ENCODE measurements at regions not wholly inside any gene's neighbourhood (a gene's known extent, or its start where the extent isn't known, plus 50 kb on each side); places are given as distances from the start of the nearest gene placed in this dataset.

DNA sequence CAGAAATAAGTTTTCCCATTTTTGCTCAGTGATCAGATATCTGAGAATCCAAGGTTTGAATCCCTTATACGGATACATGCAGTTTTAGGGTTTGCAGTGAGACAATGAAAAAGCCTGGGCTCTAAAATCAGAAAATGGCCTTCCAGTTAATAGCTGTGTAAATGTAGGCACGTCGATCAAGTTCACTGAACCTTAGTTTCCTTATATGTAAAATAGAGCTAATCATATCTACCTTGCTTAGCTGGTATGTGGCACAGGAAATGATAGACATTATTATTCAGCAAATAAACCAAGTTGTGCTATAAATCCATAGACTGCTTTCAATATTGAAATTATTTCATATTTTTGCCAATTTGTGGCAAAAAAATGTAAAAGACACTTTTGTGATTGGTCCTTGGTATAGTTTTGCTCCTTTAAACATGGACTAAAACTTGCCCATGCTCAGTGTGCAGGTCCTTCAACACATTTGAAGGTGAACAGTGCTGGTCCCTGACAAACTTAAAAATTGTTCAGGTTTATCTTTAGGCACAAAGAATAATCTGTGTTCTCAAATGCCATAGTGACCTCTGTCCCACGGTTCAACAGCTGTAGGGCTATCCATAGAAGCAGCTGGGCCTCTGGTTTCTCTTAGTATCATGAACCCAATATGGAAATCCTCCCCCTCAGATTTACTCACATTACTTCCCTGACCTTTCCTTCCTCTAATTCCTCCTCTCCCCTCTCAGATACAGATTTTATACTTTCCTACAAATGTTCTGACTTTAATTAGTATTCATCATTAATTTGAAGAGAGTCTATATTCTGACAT, 51.0 kb downstream of the CCDC54 start:
- no peak for DNase-seq

GRCh38 chr3:107429320-107430181, 52.3 kb downstream of the CCDC54 start:
- peak; percentile 76 to 90 (median 84) for DNase-seq

DNA sequence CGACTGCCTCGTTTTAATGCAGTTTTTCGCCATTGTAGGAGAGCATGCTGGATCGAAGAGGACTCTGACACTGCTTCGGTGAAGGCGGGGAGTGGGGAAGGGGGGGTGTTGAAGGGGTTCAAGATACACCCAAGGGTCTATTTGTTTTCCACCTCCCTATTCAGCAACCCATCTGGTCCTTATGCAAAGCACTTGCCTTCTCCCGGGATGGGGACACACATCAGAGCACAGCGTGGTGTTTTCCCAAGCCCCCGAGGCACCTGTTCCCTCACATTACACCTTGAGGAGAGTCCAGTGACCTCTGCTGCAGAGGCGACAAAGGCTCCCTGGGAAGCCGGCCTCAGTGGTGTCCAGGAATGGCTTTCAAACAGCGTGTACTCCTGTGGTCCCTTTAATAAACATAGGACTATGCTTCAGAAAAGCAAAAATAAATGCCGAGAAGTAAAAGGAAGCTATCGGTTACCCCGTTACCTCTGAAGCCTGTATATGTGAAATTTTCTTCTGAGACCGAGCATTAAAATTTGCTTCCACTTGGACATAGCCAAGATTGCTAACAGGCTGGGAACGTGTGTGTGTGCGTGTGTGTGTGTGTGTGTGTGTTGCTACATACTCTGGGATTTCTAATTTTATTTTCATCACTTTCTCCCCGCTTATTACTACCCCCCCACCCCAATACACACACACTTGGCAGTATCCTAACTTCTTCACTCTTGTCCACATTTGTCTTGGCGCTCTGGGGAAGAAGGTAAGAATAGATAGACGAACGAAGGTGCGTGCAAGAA, 53.2 kb downstream of the CCDC54 start:
- no peak for DNase-seq

DNA sequence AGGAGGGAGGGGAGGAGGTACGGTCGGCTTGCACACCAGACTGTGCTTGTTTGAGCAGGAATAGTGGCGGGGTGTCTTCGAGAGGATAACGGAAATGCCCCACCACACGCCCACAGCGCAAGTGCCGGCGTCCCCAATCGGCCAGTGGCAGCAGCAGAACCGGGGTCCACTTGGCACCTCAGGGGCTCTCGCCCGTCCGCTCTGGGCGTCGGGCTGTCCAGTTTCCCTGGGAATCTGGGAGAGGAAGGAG, 53.7 kb downstream of the CCDC54 start:
- DNase-seq = peak in 3 of 4 experiments; percentile 3 to 36 (median 27)

GRCh38 chr3:107431246-107432012, 54.2 kb downstream of the CCDC54 start:
- DNase-seq = peak; percentile 32 to 78 (median 65)

DNA sequence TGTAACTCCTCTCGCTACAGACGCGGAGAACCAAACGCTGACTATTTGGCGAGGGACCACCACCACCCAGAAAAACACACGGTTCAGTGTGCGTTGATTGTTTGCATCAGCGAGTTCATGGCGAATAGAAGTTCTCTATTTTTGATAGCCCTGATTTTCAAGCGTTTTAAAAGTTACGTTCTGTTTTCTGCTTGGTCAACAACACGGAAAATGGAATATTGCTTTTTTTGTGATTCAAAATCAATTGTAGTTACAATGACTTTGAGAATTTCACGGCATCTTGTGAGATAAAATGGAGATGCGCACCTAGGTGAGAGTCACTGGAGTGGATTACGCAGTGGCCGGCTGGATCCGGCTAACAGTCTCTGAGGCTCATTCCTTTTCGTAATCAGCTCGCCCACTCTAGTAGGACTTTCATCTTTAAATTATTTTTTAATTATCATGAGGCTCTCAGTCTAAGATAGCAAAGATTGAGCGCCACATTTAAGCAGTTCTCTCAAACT, 54.8 kb downstream of the CCDC54 start:
- peak in 2 of 4 experiments; percentile 8 to 13 for DNase-seq

DNA sequence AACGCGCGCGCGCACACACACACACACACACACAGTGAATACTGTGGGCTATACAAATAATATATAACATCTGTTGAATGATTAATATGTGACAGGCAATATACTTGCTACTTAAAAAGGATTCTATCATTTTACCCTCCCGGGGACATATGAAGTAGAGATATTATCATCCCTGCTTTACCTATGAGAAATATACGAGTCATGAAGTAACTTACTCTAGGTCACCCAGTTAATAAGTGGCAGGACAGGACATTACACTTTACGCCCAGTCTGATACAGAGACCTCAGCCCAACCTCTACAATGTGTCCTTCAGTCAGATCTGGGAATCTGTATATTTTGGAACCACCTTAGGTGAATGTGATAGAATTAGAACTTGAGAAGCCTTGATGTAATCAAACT, 55.4 kb downstream of the CCDC54 start:
- no peak for DNase-seq

DNA sequence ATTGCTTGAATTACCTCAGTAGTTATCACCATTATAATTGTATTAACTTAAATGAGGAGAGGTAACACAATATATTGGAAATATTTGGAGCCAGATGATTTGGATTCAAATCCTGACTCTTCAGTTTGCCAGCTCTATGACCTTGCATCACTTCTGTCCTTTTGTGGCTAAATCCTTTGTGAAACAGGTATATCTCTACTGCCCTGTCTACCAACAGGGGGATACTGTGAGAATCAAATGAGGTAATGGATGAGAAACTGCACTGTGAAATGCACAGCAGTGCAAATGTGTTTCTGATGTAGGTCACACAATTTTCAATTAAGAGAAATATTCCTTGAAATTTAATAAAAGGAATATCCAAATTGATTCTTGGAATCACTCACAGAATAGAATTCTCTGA, 58.8 kb downstream of the CCDC54 start:
- no peak for DNase-seq

DNA sequence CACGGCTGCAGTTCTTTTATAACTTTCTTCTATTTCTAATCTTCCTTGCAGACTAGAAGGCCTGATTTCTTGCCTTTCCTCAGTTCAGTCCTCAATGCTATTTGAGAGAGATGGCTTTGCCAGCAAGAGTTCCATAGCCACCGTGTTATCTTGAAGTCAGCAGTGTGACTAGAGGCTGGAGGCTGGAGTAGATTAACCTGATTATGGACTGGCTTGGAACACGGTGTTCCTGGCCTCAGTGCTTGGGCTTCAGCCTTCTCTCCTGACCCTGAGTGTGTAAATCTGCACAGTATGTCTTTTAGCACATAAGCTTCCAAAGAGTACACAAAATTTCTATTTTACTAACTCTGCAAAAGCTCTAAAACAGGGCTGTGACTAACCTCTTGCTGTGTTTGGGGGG, 61.4 kb downstream of the CCDC54 start:
- DNase-seq = no peak

DNA sequence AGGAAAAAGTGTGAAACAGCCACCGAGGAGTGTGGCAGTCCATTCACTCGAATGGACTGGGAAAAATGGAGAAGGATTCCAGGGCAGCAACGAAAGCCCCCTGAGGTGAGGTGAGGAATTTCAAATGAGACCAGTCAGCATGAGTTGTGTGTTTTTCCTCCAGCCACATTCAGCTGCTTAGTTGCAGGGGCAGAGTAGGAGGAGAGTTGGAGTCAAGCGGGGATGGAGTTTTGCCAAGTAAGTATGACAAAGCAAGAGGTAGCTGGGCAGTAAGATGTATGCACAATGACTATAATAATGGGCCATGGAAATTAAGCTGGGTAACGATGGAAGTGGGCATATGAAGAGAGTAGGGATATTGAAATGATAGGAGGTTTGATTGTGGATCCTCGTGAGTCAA, 64.4 kb downstream of the CCDC54 start:
- DNase-seq = no peak

- no peak for DNase-seq
These were observed 66.2 kb downstream of the CCDC54 start for GRCh38 chr3:107443461-107443860.

- peak in 1 of 4 experiments; percentile 1 for DNase-seq
These were observed 69.5 kb downstream of the CCDC54 start for GRCh38 chr3:107446706-107447105.

- DNase-seq = no peak
These were observed 72.4 kb upstream of the BBX start for GRCh38 chr3:107450254-107450893.

DNA sequence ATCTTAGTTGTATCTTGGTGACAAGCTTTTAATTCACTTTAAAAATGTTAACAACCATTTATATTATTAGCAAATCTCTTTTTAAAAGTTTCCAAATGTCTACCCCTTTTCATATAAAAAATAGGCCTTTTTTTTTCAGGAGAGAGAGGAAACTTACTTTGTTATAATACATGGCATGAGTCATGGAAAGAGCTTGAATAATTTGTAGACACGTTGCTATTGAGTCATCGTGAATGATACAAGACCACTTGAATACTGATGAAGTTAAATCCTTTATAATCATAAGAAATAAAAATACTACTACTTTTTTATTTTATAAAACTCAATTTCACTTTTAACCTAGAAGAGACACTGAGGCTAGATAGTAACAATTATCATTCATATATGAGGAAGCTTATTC, 70.3 kb upstream of the BBX start:
- no peak for DNase-seq

GRCh38 chr3:107453504-107453903, 69.3 kb upstream of the BBX start:
- DNase-seq = no peak

GRCh38 chr3:107455621-107456020, 67.1 kb upstream of the BBX start:
- DNase-seq = no peak

DNA sequence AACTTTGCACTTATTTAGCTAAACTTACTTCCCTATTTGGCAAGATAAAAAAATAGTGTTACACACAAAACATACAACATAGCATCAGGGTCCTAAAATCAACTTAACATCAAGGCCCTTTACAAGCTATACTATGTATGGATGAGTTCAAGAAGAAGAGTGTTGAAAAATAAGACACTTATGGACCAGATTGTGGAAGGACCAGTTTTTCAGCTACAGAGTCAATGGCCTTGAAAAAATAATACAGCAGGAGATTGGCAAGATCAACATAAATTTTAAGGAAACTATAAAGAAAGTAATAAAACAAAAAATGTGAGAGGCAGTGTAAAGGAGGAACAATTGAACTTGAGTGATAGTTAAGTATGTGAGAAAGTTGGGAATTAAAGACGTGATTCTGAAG, 66.3 kb upstream of the BBX start:
- DNase-seq = no peak

DNA sequence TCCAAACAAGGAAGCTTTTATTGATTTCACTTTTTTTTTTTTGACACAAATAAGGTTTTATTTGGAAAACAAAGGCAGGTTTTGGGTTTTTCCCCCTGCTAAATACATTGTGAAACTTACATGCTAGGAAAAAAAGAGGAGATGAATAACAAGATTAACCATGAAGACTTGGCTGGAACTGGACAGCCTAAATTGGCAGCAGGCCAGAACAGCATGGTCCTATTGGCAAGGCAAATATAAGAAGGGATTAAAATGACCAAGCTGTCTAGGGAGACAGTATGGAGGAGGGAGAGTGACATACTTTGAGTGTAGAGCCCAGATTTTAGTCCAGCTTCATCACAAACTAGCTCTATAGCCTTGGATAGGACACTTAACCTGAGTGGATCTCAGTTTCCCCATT, 63.9 kb upstream of the BBX start:
- DNase-seq = peak in 1 of 4 experiments; percentile 7

DNA sequence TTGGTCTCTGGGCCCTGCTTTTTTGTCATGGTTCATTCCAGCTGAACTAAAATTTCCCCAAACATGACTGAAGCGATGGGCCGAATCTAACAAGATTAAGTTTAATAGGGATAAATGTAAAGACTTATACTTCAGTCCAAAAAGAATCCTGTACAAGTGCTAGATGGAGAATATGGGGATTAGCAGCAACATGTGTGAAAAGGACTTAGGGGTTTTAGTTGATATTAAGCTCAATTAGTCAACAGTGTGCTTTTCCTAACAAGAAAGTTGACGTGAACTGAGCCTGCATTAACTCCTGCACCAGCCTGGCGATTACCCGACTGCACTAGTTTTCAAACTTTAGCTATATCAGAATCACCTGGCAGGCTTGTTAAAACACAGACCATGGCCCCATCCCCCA, 61.0 kb upstream of the BBX start:
- no peak for DNase-seq

DNA sequence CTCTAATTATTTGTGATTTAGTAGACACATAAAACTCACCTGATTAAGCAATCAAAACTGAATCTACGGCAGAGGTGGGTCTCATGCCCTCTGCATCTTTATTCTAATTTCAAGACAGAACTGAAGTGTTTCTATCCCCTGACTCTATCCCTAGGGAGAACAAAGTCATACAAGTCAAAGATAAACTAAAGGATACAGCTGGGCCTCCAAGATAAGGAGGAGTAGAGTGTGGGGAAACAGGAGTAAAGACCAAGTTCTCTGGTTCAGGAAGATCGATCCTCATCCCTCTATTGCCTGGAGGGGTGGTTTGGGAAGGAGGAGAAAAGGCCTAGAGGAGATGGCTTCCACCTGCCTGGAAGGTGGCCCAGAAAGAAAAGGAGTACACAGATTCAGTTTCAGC, 58.7 kb upstream of the BBX start:
- no peak for DNase-seq

DNA sequence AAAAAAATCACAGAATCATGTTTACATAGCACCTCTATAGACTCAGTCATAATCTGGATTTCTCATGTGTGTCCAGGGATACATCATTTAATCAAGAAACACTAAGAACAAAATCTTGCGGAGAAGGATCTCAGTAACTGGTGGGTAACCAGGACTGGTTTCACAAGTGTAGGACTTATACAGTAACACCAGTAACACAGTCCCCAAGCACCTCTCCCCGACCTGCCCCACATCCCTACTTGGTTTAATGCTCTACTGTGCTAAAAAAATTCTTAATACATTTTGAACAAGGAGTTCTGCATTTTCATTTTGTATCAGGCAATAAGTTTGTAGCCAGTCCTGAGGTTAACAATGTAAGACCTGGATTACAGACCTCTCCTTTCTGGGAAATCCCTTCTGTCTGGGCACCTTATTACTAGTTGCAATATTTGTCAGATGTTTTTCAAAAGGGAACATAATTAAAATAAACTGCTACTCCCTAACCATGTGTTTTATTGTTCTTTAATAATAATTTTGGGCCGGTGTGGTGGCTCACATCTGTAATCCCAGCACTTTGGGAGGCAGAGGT, 57.6 kb upstream of the BBX start:
- DNase-seq = no peak

DNA sequence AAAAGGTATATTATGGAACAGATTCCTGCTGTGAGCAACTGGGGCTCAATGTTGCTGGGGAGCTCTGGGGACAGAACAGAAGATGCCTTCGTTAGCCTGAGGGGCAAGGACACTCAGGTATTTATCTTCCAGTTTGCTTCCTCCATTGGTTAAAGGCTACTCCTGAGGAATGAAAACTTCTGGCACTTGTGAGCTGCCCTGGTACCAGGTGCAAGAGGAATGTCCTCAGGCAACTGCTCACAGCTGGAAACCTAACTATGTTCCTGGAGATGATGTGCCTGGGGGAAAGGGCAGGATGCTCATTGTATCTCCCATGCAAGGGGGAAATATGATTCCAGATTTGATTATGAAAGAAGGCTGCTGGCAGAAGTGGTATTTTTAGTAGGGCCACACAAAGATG, 54.0 kb upstream of the BBX start:
- no peak for DNase-seq

Data from suppressor macrophage (primary cell).